Astrocyte (in vitro differentiated cells and primary cell): ENCODE measurements at regions not wholly inside any gene's neighbourhood (a gene's known extent, or its start where the extent isn't known, plus 50 kb on each side); places are given as distances from the start of the nearest gene placed in this dataset.

Source experiments
- EZH2 ChIP-seq: IDR thresholded peaks from 2 replicates; pipeline ENCODE4 v1.6.1; 2012; ENCODE audit warnings: mild to moderate bottlenecking, low read length, inconsistent platforms; ENCODE audit not compliant: insufficient read depth
- TF ChIP-seq, protein P1 (sequence below): IDR thresholded peaks from 2 replicates; pipeline ENCODE4 v1.5.1; 2011; ENCODE audit warnings: low read depth, mild to moderate bottlenecking, inconsistent platforms, low read length, moderate library complexity; ENCODE audit not compliant: insufficient read depth

DNA sequence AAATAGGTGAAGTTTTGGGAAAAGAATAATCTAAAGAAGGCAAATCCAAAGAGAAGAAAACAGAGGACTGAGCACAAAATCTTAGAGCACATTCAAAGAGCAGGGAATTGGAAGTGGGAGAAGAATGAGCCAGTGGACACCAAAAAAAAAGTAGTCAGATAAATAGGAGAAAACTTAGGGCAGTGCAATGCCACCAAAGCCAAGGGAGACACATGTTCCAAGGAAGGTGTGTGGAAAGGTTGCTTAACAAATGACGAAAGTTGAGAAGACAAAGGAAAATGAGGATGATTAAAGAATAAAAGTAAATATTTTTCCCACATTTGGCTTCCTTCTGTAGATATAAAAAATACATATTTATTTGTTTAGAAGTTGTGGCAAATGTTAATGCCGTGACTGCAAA lies 237.6 kb downstream of the TANC2 start:
- TF ChIP-seq, protein P1, sequence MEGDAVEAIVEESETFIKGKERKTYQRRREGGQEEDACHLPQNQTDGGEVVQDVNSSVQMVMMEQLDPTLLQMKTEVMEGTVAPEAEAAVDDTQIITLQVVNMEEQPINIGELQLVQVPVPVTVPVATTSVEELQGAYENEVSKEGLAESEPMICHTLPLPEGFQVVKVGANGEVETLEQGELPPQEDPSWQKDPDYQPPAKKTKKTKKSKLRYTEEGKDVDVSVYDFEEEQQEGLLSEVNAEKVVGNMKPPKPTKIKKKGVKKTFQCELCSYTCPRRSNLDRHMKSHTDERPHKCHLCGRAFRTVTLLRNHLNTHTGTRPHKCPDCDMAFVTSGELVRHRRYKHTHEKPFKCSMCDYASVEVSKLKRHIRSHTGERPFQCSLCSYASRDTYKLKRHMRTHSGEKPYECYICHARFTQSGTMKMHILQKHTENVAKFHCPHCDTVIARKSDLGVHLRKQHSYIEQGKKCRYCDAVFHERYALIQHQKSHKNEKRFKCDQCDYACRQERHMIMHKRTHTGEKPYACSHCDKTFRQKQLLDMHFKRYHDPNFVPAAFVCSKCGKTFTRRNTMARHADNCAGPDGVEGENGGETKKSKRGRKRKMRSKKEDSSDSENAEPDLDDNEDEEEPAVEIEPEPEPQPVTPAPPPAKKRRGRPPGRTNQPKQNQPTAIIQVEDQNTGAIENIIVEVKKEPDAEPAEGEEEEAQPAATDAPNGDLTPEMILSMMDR = no peak
- no peak for TF ChIP-seq EZH2
